Liver (tissue), 8 donors: ENCODE measurements at regions not wholly inside any gene's neighbourhood (a gene's known extent, or its start where the extent isn't known, plus 50 kb on each side); places are given as distances from the start of the nearest gene placed in this dataset.

ENCODE experiments used
- DNase-seq: peaks from one replicate; pipeline ENCODE4 v3.0.0-alpha.2; 2017; ENCODE audit warnings: low spot score
- H3K27ac ChIP-seq, 2 donors: one replicate each; pipeline ENCODE4 v1.7.0; 2013; ENCODE audit warnings: inconsistent platforms in 2 of 2, low read length in 2 of 2, control low read depth in 1 of 2, low read depth in 1 of 2, mild to moderate bottlenecking in 1 of 2
- H3K27me3 ChIP-seq, 4 donors: one replicate each; pipeline versions ENCODE4 v1.6.1 to v1.7.0; 2013; ENCODE audit warnings: low read length in 3 of 4, inconsistent platforms in 1 of 4, mild to moderate bottlenecking in 1 of 4, moderate library complexity in 1 of 4; ENCODE audit not compliant: control insufficient read depth in 4 of 4, insufficient read depth in 4 of 4
- H3K36me3 ChIP-seq, 4 donors: one replicate each; pipeline versions ENCODE4 v1.6.1 to v1.7.0; 2013; ENCODE audit warnings: low read length in 3 of 4, mild to moderate bottlenecking in 3 of 4, low read depth in 1 of 4, moderate library complexity in 1 of 4; ENCODE audit not compliant: control insufficient read depth in 4 of 4, insufficient read depth in 3 of 4
- H3K4me1 ChIP-seq, 4 donors: one replicate each; pipeline versions ENCODE4 v1.6.1 to v1.7.0; 2013; ENCODE audit warnings: low read length in 3 of 4, mild to moderate bottlenecking in 3 of 4, moderate library complexity in 1 of 4; ENCODE audit not compliant: control insufficient read depth in 4 of 4, insufficient read depth in 4 of 4
- H3K4me3 ChIP-seq, 3 donors: one replicate each; pipeline versions ENCODE4 v1.6.1 to v1.7.0; 2013; ENCODE audit warnings: low read length in 3 of 3, control low read depth in 1 of 3, low read depth in 1 of 3, mild to moderate bottlenecking in 1 of 3
- H3K9ac ChIP-seq, 2 donors: one replicate each; pipeline ENCODE4 v1.7.0; 2013; ENCODE audit warnings: low read length in 2 of 2, mild to moderate bottlenecking in 2 of 2, moderate library complexity in 2 of 2, control low read depth in 1 of 2, low read depth in 1 of 2
- H3K9me3 ChIP-seq, 4 donors: one replicate each; pipeline versions ENCODE4 v1.6.1 to v1.7.0; 2013; ENCODE audit warnings: low read length in 3 of 4; ENCODE audit not compliant: control insufficient read depth in 4 of 4
- ATF3 ChIP-seq: IDR thresholded peaks from 2 replicates; pipeline ENCODE4 v1.6.1; 2016; ENCODE audit warnings: antibody characterized with exemption
- CTCF ChIP-seq: fragments of 150-350 bp; IDR thresholded peaks from 2 replicates; pipeline ENCODE4 v1.5.1; 2017; ENCODE audit warnings: improper control_type of control experiment, low read depth, low read length; ENCODE audit not compliant: missing input control
- EGR1 ChIP-seq, 2 donors: IDR thresholded peaks; 2 replicates each; pipeline ENCODE4 v1.6.1; 2016 to 2018; ENCODE audit warnings: antibody characterized with exemption in 2 of 2, low read depth in 2 of 2
- FOXA1 ChIP-seq: IDR thresholded peaks from 2 replicates; pipeline ENCODE4 v1.6.1; 2016; ENCODE audit warnings: antibody characterized with exemption
- GABPA ChIP-seq, 2 donors: IDR thresholded peaks in 1 of 2; conservative IDR thresholded peaks in 1 of 2; 2 replicates each; pipeline ENCODE4 v1.6.1; 2016; ENCODE audit warnings: antibody characterized with exemption in 2 of 2, mild to moderate bottlenecking in 1 of 2, moderate library complexity in 1 of 2
- HNF4A ChIP-seq, 2 donors: conservative IDR thresholded peaks; 2 replicates each; pipeline ENCODE4 v1.6.1; 2016; ENCODE audit warnings: antibody characterized with exemption in 2 of 2, mild to moderate bottlenecking in 2 of 2
- HNF4G ChIP-seq: IDR thresholded peaks from 2 replicates; pipeline ENCODE4 v1.6.1; 2016; ENCODE audit warnings: antibody characterized with exemption
- JUND ChIP-seq, 2 donors: IDR thresholded peaks; 2 replicates each; pipeline ENCODE4 v1.6.1; 2016; ENCODE audit warnings: antibody characterized with exemption in 2 of 2
- NR2F2 ChIP-seq: IDR thresholded peaks from 2 replicates; pipeline ENCODE4 v1.6.1; 2016; ENCODE audit warnings: antibody characterized with exemption
- RAD21 ChIP-seq, 2 donors: IDR thresholded peaks; 2 replicates each; pipeline ENCODE4 v1.6.1; 2016; ENCODE audit warnings: antibody characterized with exemption in 2 of 2, mild to moderate bottlenecking in 2 of 2
- SP1 ChIP-seq: IDR thresholded peaks from 2 replicates; pipeline ENCODE4 v1.6.1; 2018; ENCODE audit warnings: antibody characterized with exemption, mild to moderate bottlenecking
- YY1 ChIP-seq: IDR thresholded peaks from 2 replicates; pipeline ENCODE4 v1.6.1; 2016; ENCODE audit warnings: antibody characterized with exemption, mild to moderate bottlenecking
- WGBS: extraction: QIAGEN DNeasy Blood & Tissue Kit; methylation state at CpG from one replicate; pipeline ENCODE4 v1.1.7; 2013; 5-methylcytosine and 5-hydroxymethylcytosine counted together
- donor health status: healthy.
- donor health status: healthy.
- donor health status: healthy.
- donor health status: healthy.
- donor health status: healthy.

DNA sequence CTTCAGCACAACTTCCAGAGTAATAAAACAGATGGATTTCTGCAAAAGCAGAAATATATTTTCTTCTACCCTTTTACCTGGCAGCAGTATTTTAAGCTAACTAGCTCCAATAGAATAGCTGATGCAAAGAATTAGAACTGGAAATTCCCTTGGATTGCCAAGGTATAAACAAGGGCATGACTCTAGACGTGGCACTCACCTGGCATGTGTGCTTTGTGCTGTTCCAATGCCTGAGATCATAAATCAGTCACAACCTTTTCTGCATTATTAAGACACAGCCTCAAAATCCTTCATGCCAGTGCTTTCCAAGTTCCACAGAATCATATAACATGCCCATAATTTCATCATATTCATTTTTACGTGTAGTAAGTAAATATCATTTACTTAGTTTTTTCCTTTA, 1048.7 kb downstream of the ADGRL2 start:
- WGBS: 59% methylated on average over 2 of the region's 2 CpGs
- no peaks in the 10 kb centered on the region for H3K9me3 ChIP-seq
- no peaks in the 10 kb centered on the region for H3K4me1 ChIP-seq

GRCh38 chr1:82848043-82848442, 1047.3 kb downstream of the ADGRL2 start:
- 34% methylated on average over 1 of the region's 1 CpG for WGBS
- Histone ChIP-seq H3K4me3 (no peak overlapping the region), H3K27ac (no peak overlapping the region), H3K36me3 (no peaks in the 10 kb centered on the region), H3K9ac (no peak overlapping the region), H3K27me3 (no peaks in the 10 kb centered on the region), H3K4me1 (no peaks in the 10 kb centered on the region), H3K9me3 (no peaks in the 10 kb centered on the region)
- no peak for DNase-seq
- no peak for TF ChIP-seq JUND (IDR thresholded peaks at IDR 0.05)
- no peak for TF ChIP-seq CTCF
- TF ChIP-seq RAD21 (IDR thresholded peaks at IDR 0.05): no peak
- TF ChIP-seq ATF3: no peak
- TF ChIP-seq HNF4G: no peak
- no peak for TF ChIP-seq EGR1 (IDR thresholded peaks at IDR 0.05; ENCODE audit: low read depth in 2 of 2)
- TF ChIP-seq FOXA1: no peak

More for the DNA sequence above, 1048.7 kb downstream of the ADGRL2 start:
- no peak overlapping the region for H3K9ac ChIP-seq
- no peak overlapping the region for H3K27ac ChIP-seq
- H3K36me3 ChIP-seq: no peaks in the 10 kb centered on the region
- TF ChIP-seq JUND (IDR thresholded peaks at IDR 0.05): no peak
- no peak for TF ChIP-seq HNF4A (conservative IDR thresholded peaks at IDR 0.05)
- no peak for TF ChIP-seq RAD21 (IDR thresholded peaks at IDR 0.05)
- TF ChIP-seq NR2F2: no peak
- TF ChIP-seq GABPA (IDR thresholded peaks at IDR 0.05 in 1 of 2, conservative IDR thresholded peaks at IDR 0.05 in 1 of 2): no peak
- no peak for TF ChIP-seq SP1
- no peak overlapping the region for H3K4me3 ChIP-seq
- DNase-seq: no peak
- H3K27me3 ChIP-seq: no peaks in the 10 kb centered on the region

DNA sequence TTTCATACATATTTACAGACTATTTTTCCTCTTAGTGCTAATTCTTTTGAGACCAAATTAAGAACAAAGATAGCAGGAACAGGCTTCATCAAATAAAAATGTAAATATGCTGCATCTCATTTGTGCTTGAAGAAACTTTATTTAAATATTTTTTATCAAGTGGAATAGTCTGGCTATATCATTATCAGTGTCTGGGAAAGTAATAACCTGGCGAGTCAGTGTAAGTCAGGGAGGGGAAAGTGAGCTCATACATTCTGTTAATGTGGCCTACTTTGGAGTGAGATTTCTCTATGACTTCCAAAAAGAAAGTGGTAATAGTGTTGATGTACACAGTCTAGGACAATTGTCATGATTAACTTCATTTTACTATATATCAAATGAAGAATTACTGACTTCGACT, 1045.1 kb downstream of the ADGRL2 start:
- WGBS: 90% methylated on average over 2 of the region's 2 CpGs
- no peak for TF ChIP-seq YY1
- no peak for DNase-seq
- Histone ChIP-seq H3K9ac (no peak overlapping the region), H3K36me3 (no peaks in the 10 kb centered on the region), H3K4me1 (no peaks in the 10 kb centered on the region), H3K9me3 (no peaks in the 10 kb centered on the region), H3K27ac (no peak overlapping the region), H3K27me3 (no peaks in the 10 kb centered on the region), H3K4me3 (no peak overlapping the region)
